Transverse colon (tissue), 4 donors: ENCODE measurements at regions not wholly inside any gene's neighbourhood (a gene's known extent, or its start where the extent isn't known, plus 50 kb on each side); places are given as distances from the start of the nearest gene placed in this dataset.
A peak's percentile ranks its signal among the peaks of the same experiment; 100 is the strongest.

Experiments
- DNase-seq: peaks from one replicate; pipeline ENCODE4 v3.0.0-alpha.2; 2019
- H3K27ac ChIP-seq, 4 donors: fragments of 200-600 bp; sonication (generic); 2 replicates each; pipeline ENCODE4 v1.5.1; 2016 to 2018; ENCODE audit warnings: inconsistent platforms in 4 of 4
- H3K27me3 ChIP-seq: fragments of 200-600 bp; sonication (generic); 2 replicates; pipeline ENCODE4 v1.5.1; 2017; ENCODE audit warnings: inconsistent platforms
- H3K36me3 ChIP-seq, 4 donors: fragments of 200-600 bp; sonication (generic); 2 replicates each; pipeline ENCODE4 v1.5.1; 2017 to 2019; ENCODE audit warnings: inconsistent platforms in 4 of 4
- H3K4me1 ChIP-seq, 4 donors: fragments of 200-600 bp; sonication (generic); 2 replicates each; pipeline ENCODE4 v1.5.1; 2017 to 2020; ENCODE audit warnings: inconsistent platforms in 4 of 4
- H3K4me3 ChIP-seq, 4 donors: fragments of 200-600 bp; sonication (generic); 1 replicate in 1 of 4; 2 replicates in 3 of 4; pipeline versions ENCODE4 v1.5.1 to v1.6.1; 2017 to 2019; ENCODE audit warnings: inconsistent platforms in 4 of 4
- H3K9me3 ChIP-seq, 2 donors: fragments of 200-600 bp; sonication (generic); 2 replicates each; pipeline ENCODE4 v1.5.1; 2017 to 2019; ENCODE audit warnings: inconsistent platforms in 2 of 2
- CTCF ChIP-seq, 5 experiments: fragments of 200-600 bp in 3 of 5; fragments of 450-650 bp in 2 of 5; sonication (generic) in 3 of 5; IDR thresholded peaks; 1 replicate in 2 of 5; 2 replicates in 3 of 5; pipeline ENCODE4 v1.5.1; 2016 to 2017; ENCODE audit warnings: antibody characterized with exemption in 5 of 5, inconsistent platforms in 3 of 5, mild to moderate bottlenecking in 2 of 5, moderate library complexity in 1 of 5
- EP300 ChIP-seq: sonication (generic); formaldehyde crosslinking; IDR thresholded peaks from one replicate; pipeline ENCODE4 v1.6.1; 2017; ENCODE audit warnings: antibody characterized with exemption, low read depth
- POLR2A ChIP-seq: fragments of 450-650 bp; IDR thresholded peaks from one replicate; pipeline ENCODE4 v1.6.1; 2016; ENCODE audit warnings: antibody characterized with exemption, mild to moderate bottlenecking, moderate library complexity
- POLR2AphosphoS5 ChIP-seq, 3 donors: sonication (generic); formaldehyde crosslinking; IDR thresholded peaks; one replicate each; pipeline ENCODE4 v1.6.1; 2016; ENCODE audit warnings: antibody characterized with exemption in 3 of 3
- WGBS, 2 donors: methylation state at CpG; one replicate each; pipeline ENCODE4 v1.1.5; 2018; ENCODE audit warnings: low coverage in 1 of 2; 5-methylcytosine and 5-hydroxymethylcytosine counted together
- in situ Hi-C, 4 donors: fragments of 200-750 bp; cut with MboI; loops; one replicate each; pipeline versions ENCODE4 v1.15.0 to v1.15.1; 2017; ENCODE audit warnings: low sequenced_read_pairs in 3 of 4, low pct_ligation_motif_present in 1 of 4, low pct_unique_long_range_greater_than_20kb in 1 of 4
- intact Hi-C: fragments of 100-400 bp; cut with DNase I; formaldehyde crosslinking; loops from one replicate; pipeline ENCODE4 v1.15.1; 2023; ENCODE audit warnings: low total_unique reads

DNA sequence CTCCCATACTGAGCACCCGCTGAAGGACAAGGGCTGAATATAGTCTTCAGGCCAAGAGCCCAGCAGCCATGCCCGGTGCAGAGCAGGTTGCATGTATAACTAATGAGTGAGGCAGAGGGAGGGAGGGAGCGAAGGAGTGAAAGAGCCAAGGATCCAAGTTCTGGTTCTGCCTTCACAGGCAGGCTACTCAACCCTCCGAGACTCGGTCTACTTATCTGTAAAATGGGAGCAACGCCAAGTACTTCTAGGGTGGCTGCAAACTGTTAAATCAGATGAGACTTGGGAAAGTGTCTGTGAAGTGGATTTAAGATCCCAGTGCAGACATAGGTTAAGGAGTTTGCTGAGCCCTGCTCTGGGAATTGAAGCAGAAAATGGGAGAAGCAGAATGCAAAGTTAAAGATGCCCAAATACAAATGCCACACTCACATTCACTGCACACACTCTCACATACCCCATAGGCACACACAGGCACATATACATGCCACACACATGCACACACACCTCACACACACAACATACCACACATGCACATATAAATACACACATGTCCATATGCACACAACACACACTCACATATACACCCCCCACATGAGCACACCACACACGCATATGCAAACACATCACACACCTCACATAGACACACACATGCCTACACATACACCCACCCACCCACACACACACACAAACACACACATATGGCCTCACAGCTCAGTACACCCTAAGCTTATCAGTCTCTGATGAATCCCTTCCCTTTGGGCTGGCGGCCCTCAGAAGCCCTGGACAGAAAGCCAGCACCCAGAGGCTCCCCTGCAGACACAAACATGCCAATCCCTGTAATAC, 76.7 kb downstream of the PITPNM2 start:
- no peaks in the 10 kb centered on the region for H3K9me3 ChIP-seq
- WGBS, 2 donors = 79 to 90% methylated on average over 2 to 8 of the region's 8 CpGs
- no peak overlapping the region for H3K27ac ChIP-seq
- TF ChIP-seq CTCF (IDR thresholded peaks at IDR 0.05) (no peak), EP300 (no peak), POLR2AphosphoS5 (IDR thresholded peaks at IDR 0.05) (no peak), POLR2A (no peak)
- in situ Hi-C loops = no loop called here
- no peaks in the 10 kb centered on the region for H3K27me3 ChIP-seq
- H3K4me1 ChIP-seq = peaks cover 28 to 38% (median 32%) of the 10 kb centered on the region in 4 donors
- H3K36me3 ChIP-seq = no peaks in the 10 kb centered on the region
- no peak overlapping the region for H3K4me3 ChIP-seq
- intact Hi-C loops = no loop called here
- DNase-seq = no peak

- Histone ChIP-seq H3K27me3 (no peaks in the 10 kb centered on the region), H3K9me3 (no peaks in the 10 kb centered on the region), H3K36me3 (no peaks in the 10 kb centered on the region), H3K27ac (no peak overlapping the region), H3K4me3 (no peak overlapping the region), H3K4me1 (peaks cover 28 to 38% (median 32%) of the 10 kb centered on the region in 4 donors)
- intact Hi-C loops = no loop called here
- WGBS, 2 donors = 75 to 90% methylated on average over 2 to 3 of the region's 3 CpGs
- TF ChIP-seq POLR2A (no peak), EP300 (no peak), POLR2AphosphoS5 (IDR thresholded peaks at IDR 0.05) (no peak)
- in situ Hi-C loops = no loop called here
- DNase-seq = no peak
Measured at GRCh38 chr12:123073292-123073691, 77.6 kb downstream of the PITPNM2 start.

DNA sequence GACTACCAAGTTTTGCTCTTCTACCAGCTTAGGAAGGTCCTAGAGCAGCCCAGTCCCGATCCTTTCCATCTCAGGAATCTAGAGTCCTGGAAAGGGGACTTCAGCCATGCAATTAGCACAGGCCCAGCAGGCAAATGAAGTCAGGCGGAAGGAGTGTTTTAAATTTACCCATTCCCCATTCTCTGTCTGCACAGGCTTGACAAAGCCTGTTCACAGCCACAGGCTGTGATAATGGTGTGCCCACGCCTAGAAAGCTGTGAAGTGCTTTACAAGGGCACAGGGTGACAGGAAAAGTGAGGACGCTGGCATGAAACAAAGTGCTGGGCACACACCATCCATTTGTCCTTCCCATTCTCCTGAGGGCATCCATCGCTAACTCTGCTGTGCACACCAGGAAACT, 79.0 kb downstream of the PITPNM2 start:
- no peaks in the 10 kb centered on the region for H3K9me3 ChIP-seq
- H3K4me1 ChIP-seq = peaks cover 27 to 38% (median 30%) of the 10 kb centered on the region in 4 donors
- H3K27me3 ChIP-seq = no peaks in the 10 kb centered on the region
- 83% methylated on average over 5 of the region's 5 CpGs; no CpG with 5 or more reads in 1 of the 2 donors for WGBS, 2 donors
- in situ Hi-C loops (no loop called here), intact Hi-C loops (no loop called here)
- H3K4me3 ChIP-seq = no peak overlapping the region
- no peaks in the 10 kb centered on the region for H3K36me3 ChIP-seq
- TF ChIP-seq CTCF (IDR thresholded peaks at IDR 0.05) (no peak), EP300 (no peak), POLR2AphosphoS5 (IDR thresholded peaks at IDR 0.05) (no peak), POLR2A (no peak)
- DNase-seq = no peak
- peak overlapping the region in 3 of 4 donors; percentile 24 to 48 (median 32) for H3K27ac ChIP-seq

DNA sequence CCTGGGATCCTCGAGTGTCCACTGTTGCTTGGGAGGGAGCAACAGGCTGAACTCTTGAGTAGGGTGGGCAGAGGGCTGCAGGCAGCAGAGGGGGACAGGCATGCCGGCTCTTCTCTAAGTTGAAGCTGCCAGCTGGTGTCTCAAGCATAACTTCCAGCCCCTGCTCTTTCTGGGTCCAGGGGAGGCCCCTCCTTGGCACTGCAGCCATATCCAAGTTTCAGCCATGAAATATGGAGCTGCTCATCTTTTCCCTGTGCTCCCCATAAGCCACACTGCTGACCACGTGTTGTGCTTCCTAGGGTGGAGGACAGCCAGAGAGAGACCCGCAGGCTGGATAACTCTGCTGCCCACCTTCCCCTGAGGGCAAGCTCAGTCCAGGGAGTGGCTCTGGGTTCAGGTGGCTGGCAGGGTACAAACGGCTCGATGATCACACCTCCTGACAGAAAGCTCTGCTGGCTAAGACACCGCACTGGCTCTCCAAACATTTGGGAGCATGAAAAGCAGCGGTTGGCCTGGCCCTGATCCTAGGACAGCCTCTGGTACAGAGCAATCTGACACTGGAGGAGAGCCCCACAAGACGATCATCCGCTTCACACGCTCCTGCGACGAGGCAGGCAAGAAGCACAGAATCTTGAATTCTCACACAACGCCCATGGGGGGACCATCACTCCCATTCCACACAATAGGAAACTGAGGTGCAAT, 79.6 kb downstream of the PITPNM2 start:
- no peaks in the 10 kb centered on the region for H3K36me3 ChIP-seq
- H3K4me1 ChIP-seq = peaks cover 22 to 33% (median 25%) of the 10 kb centered on the region in 4 donors
- H3K27ac ChIP-seq = peak overlapping the region; percentile 24 to 48 (median 37)
- H3K9me3 ChIP-seq = no peaks in the 10 kb centered on the region
- TF ChIP-seq POLR2AphosphoS5 (IDR thresholded peaks at IDR 0.05) (no peak), CTCF (IDR thresholded peaks at IDR 0.05) (no peak)
- 43 to 63% methylated on average over 6 to 14 of the region's 14 CpGs for WGBS, 2 donors
- in situ Hi-C loops = no loop called here
- H3K4me3 ChIP-seq = no peak overlapping the region
- intact Hi-C loops = no loop called here
- no peaks in the 10 kb centered on the region for H3K27me3 ChIP-seq
- no peak for DNase-seq
